OCI-LY7 (cell line): ENCODE measurements at regions not wholly inside any gene's neighbourhood (a gene's known extent, or its start where the extent isn't known, plus 50 kb on each side); places are given as distances from the start of the nearest gene placed in this dataset.

ENCODE experiments used
- BruUV-seq: library from RNA; stranded (reverse); fragments of 400-500 nt; replicated peaks from 2 replicates; lab custom pipeline; 2021; lab: Mats Ljungman, UMichigan
- CTCF ChIA-PET: fragments of 300-600 bp; sonication (Branson Sonifier 250); formaldehyde crosslinking; loops from one replicate; lab custom pipeline; 2022; ENCODE audit warnings: antibody characterized with exemption; ENCODE audit not compliant: unreplicated experiment; lab: Charles Lee
- POLR2A ChIA-PET: fragments of 300-600 bp; sonication (Branson Sonifier 250); formaldehyde crosslinking; loops from one replicate; lab custom pipeline; 2022; ENCODE audit warnings: antibody characterized with exemption; lab: Charles Lee
- DNase-seq: peaks from one replicate; pipeline ENCODE4 v3.0.0-alpha.2; 2015; ENCODE audit warnings: low spot score
- H2AFZ ChIP-seq: fragments of 200-600 bp; sonication (generic), shearing (Covaris generic); 2 replicates; pipeline ENCODE4 v1.6.1; 2014; ENCODE audit warnings: mild to moderate bottlenecking, antibody characterized with exemption, low read length, moderate library complexity
- H3K27ac ChIP-seq: fragments of 200-600 bp; sonication (generic); 2 replicates; pipeline ENCODE4 v1.5.1; 2014; ENCODE audit warnings: mixed run types, low read depth, mild to moderate bottlenecking, moderate library complexity, low read length, inconsistent platforms; ENCODE audit not compliant: poor library complexity, severe bottlenecking
- H3K36me3 ChIP-seq: fragments of 200-600 bp; sonication (generic); 2 replicates; pipeline ENCODE4 v1.6.1; 2014; ENCODE audit warnings: mild to moderate bottlenecking, antibody characterized with exemption, low read length, moderate library complexity, mixed read lengths; ENCODE audit not compliant: insufficient read depth
- H3K4me1 ChIP-seq: fragments of 200-600 bp; sonication (generic); 2 replicates; pipeline ENCODE4 v1.5.1; 2014; ENCODE audit warnings: mild to moderate bottlenecking, low read length; ENCODE audit not compliant: insufficient read depth, poor library complexity, severe bottlenecking
- H3K4me2 ChIP-seq: fragments of 200-600 bp; sonication (generic); 2 replicates; pipeline ENCODE4 v1.6.1; 2014; ENCODE audit warnings: mild to moderate bottlenecking, low read length
- H3K4me3 ChIP-seq: fragments of 200-600 bp; sonication (generic); 2 replicates; pipeline ENCODE4 v1.5.1; 2014; ENCODE audit warnings: mild to moderate bottlenecking, low read depth, low read length; ENCODE audit not compliant: poor library complexity, severe bottlenecking
- H3K79me2 ChIP-seq: fragments of 200-600 bp; sonication (generic); 2 replicates; pipeline ENCODE4 v1.6.1; 2016; ENCODE audit warnings: low read depth, mild to moderate bottlenecking, low read length, moderate library complexity, mixed read lengths; ENCODE audit not compliant: insufficient read depth
- H3K9me2 ChIP-seq: fragments of 200-600 bp; sonication (generic); 2 replicates; pipeline ENCODE4 v1.6.1; 2016; ENCODE audit warnings: mild to moderate bottlenecking, low read length, mixed read lengths; ENCODE audit not compliant: insufficient read depth
- H3K9me3 ChIP-seq: fragments of 200-600 bp; sonication (generic); 2 replicates; pipeline ENCODE4 v1.6.1; 2014; ENCODE audit warnings: mild to moderate bottlenecking, mixed run types, low read length, mixed read lengths
- H4K20me1 ChIP-seq: fragments of 200-600 bp; sonication (generic); 2 replicates; pipeline ENCODE4 v1.6.1; 2014; ENCODE audit warnings: mild to moderate bottlenecking, antibody characterized with exemption, low read length, moderate library complexity, mixed read lengths; ENCODE audit not compliant: insufficient read depth
- EZH2phosphoT487 ChIP-seq: fragments of 200-600 bp; sonication (generic); IDR thresholded peaks from 2 replicates; pipeline ENCODE4 v1.6.1; 2018; ENCODE audit warnings: low read depth, borderline replicate concordance, mild to moderate bottlenecking, mixed run types, antibody characterized with exemption, low read length, moderate library complexity, mixed read lengths
- intact Hi-C: fragments of 100-400 bp; cut with micrococcal nuclease; formaldehyde crosslinking; loops from one replicate; pipeline ENCODE4 v1.10.0; 2022; ENCODE audit not compliant: unreplicated experiment
- TF ChIP-seq, protein P1 (sequence below): fragments of 200-600 bp; sonication (generic); conservative IDR thresholded peaks from 2 replicates; pipeline ENCODE4 v1.5.1; 2014; ENCODE audit warnings: mild to moderate bottlenecking, antibody characterized with exemption, low read length, moderate library complexity, mixed read lengths

DNA sequence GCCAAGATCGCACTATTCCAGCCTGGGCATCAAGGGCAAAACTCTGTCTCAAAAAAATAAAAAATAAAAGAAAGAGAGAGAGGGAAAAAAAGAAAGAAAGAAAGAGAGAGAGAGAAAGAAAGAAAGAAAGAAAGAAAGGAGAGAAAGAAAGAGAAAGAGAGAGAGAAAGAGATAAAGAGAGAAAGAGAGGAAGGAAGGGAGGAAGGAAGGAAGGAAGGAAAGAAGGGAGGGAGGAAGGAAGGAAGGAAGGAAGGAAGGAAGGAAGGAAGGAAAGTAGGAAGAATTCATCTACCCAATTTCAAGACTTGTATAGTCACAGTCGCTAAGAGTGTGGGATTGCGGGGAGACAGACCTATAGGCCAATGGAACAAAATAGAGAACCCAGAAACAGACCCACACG is 290.6 kb downstream of the NPHP4 start:
- Histone ChIP-seq H3K4me1 (no peaks in the 10 kb centered on the region), H3K4me2 (no peak overlapping the region), H3K27ac (no peak overlapping the region), H3K9me2 (no peaks in the 10 kb centered on the region), H3K9me3 (no peaks in the 10 kb centered on the region), H3K4me3 (no peak overlapping the region), H3K79me2 (no peaks in the 10 kb centered on the region), H2AFZ (no peak overlapping the region), H4K20me1 (no peaks in the 10 kb centered on the region), H3K36me3 (no peaks in the 10 kb centered on the region)
- DNase-seq, result no peak
- intact Hi-C loops, result no loop called here
- CTCF ChIA-PET, result no interaction called here
- TF ChIP-seq EZH2phosphoT487, result no peak
- TF ChIP-seq, protein P1, sequence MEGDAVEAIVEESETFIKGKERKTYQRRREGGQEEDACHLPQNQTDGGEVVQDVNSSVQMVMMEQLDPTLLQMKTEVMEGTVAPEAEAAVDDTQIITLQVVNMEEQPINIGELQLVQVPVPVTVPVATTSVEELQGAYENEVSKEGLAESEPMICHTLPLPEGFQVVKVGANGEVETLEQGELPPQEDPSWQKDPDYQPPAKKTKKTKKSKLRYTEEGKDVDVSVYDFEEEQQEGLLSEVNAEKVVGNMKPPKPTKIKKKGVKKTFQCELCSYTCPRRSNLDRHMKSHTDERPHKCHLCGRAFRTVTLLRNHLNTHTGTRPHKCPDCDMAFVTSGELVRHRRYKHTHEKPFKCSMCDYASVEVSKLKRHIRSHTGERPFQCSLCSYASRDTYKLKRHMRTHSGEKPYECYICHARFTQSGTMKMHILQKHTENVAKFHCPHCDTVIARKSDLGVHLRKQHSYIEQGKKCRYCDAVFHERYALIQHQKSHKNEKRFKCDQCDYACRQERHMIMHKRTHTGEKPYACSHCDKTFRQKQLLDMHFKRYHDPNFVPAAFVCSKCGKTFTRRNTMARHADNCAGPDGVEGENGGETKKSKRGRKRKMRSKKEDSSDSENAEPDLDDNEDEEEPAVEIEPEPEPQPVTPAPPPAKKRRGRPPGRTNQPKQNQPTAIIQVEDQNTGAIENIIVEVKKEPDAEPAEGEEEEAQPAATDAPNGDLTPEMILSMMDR, result no peak
- no TSS peak for BruUV-seq
- POLR2A ChIA-PET, result no interaction called here

DNA sequence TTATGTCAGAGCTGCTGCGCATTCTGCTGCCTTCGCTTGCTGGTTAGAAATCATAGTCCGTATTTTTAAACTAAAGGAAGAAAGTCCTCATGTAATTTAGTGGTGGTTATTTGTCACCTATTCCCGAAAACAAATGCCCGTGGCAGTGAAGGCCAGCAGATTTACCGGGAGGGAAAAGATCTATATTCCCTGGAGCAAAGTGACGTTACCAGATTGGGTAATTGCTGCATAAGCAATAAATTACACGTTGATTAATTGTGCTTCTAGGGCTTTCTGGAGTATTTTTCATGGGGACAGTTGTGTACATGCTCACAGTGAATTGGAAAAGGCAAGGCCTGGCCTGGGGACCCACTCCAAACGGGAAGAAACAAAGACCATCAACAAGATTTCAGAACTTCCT is 298.7 kb downstream of the NPHP4 start:
- Histone ChIP-seq H3K9me2 (no peaks in the 10 kb centered on the region), H3K4me3 (no peak overlapping the region), H3K36me3 (no peaks in the 10 kb centered on the region), H3K79me2 (no peaks in the 10 kb centered on the region), H3K9me3 (no peaks in the 10 kb centered on the region), H3K4me1 (no peaks in the 10 kb centered on the region), H2AFZ (no peak overlapping the region), H3K27ac (no peak overlapping the region), H3K4me2 (no peak overlapping the region), H4K20me1 (no peaks in the 10 kb centered on the region)
- DNase-seq, result no peak
- ChIA-PET CTCF (no interaction called here), POLR2A (no interaction called here)
- TF ChIP-seq, protein P1, result no peak
- no TSS peak for BruUV-seq
- intact Hi-C loops, result no loop called here

DNA sequence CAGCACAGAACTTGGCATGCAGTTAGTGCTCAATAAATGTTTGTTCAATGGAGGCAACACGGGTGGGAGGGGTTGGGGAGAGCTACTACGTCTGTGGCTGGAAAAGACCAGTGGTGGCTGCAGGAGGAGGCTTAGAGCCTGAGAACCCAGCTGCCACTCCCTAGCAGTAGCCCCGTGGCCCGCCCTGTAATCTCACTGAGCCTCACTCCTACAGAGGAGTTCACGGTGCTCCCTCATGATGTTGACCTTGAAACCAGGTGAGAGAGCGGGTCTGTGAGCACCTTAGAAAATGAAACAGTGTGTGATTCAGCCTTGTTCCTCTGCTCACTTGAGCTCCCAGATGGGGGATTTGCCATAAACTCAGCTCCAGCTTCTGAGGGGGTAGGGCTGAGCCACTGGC is 299.6 kb downstream of the NPHP4 start:
- Histone ChIP-seq H3K4me3 (no peak overlapping the region), H3K27ac (no peak overlapping the region), H3K9me2 (no peaks in the 10 kb centered on the region), H3K9me3 (no peaks in the 10 kb centered on the region), H3K36me3 (no peaks in the 10 kb centered on the region), H3K4me1 (no peaks in the 10 kb centered on the region), H3K79me2 (no peaks in the 10 kb centered on the region), H3K4me2 (no peak overlapping the region), H2AFZ (no peak overlapping the region), H4K20me1 (no peaks in the 10 kb centered on the region)
- intact Hi-C loops, result no loop called here
- no peak for DNase-seq
- no TSS peak for BruUV-seq
- POLR2A ChIA-PET, result no interaction called here
- TF ChIP-seq, protein P1, result no peak
- TF ChIP-seq EZH2phosphoT487, result no peak
- CTCF ChIA-PET, result no interaction called here
